PC-9 (cell line): ENCODE measurements at regions not wholly inside any gene's neighbourhood (a gene's known extent, or its start where the extent isn't known, plus 50 kb on each side); places are given as distances from the start of the nearest gene placed in this dataset.

Experiments used
- BruUV-seq: library from RNA; stranded (reverse); fragments of 400-500 nt; replicated peaks from 2 replicates; lab custom pipeline; 2021; lab: Mats Ljungman, UMichigan
- CTCF ChIA-PET: fragments of 300-600 bp; sonication (Branson Sonifier 250); formaldehyde crosslinking; loops from one replicate; lab custom pipeline; 2022; ENCODE audit warnings: antibody characterized with exemption; lab: Charles Lee
- POLR2A ChIA-PET: fragments of 300-600 bp; sonication (Branson Sonifier 250); formaldehyde crosslinking; loops from one replicate; lab custom pipeline; 2022; ENCODE audit warnings: antibody characterized with exemption; ENCODE audit not compliant: unreplicated experiment; lab: Charles Lee
- DNase-seq, 2 experiments: peaks; one replicate each; pipeline versions ENCODE4 v3.0.0 to v3.0.0-alpha.2; 2015 to 2022; ENCODE audit warnings: mixed read lengths in 1 of 2
- H2AFZ ChIP-seq: fragments of 200-600 bp; sonication (generic); 2 replicates; pipeline ENCODE4 v1.8.1; 2017; ENCODE audit warnings: antibody characterized with exemption
- H3F3A ChIP-seq: fragments of 200-600 bp; sonication (generic); 2 replicates; pipeline ENCODE4 v1.8.1; 2017; ENCODE audit warnings: antibody characterized with exemption, mild to moderate bottlenecking, low read depth; ENCODE audit not compliant: insufficient read depth
- H3K27ac ChIP-seq: fragments of 200-600 bp; sonication (generic); 2 replicates; pipeline ENCODE4 v1.6.1; 2016; ENCODE audit warnings: mixed run types
- H3K27me3 ChIP-seq: fragments of 200-600 bp; sonication (generic); 2 replicates; pipeline ENCODE4 v1.6.1; 2016; ENCODE audit warnings: low read depth, mixed run types; ENCODE audit not compliant: insufficient read depth
- H3K36me3 ChIP-seq: fragments of 200-600 bp; sonication (generic); 2 replicates; pipeline ENCODE4 v1.6.1; 2016; ENCODE audit warnings: low read depth, mixed run types
- H3K4me1 ChIP-seq: fragments of 200-600 bp; sonication (generic); replicated peaks from 2 replicates; pipeline ENCODE4 v1.6.1; 2016; ENCODE audit warnings: mixed run types; ENCODE audit not compliant: insufficient read depth
- H3K4me2 ChIP-seq: fragments of 200-600 bp; sonication (generic); 2 replicates; pipeline ENCODE4 v1.6.1; 2017; ENCODE audit warnings: mixed run types
- H3K4me3 ChIP-seq: fragments of 200-600 bp; sonication (generic); 2 replicates; pipeline ENCODE4 v1.6.1; 2016; ENCODE audit warnings: mixed run types
- H3K79me2 ChIP-seq: fragments of 200-600 bp; sonication (generic); 2 replicates; pipeline ENCODE4 v1.6.1; 2017; ENCODE audit warnings: low read depth, mixed run types
- H3K9me2 ChIP-seq: fragments of 200-600 bp; sonication (generic); 2 replicates; pipeline ENCODE4 v1.8.1; 2017; ENCODE audit warnings: mild to moderate bottlenecking; ENCODE audit not compliant: insufficient read depth
- H3K9me3 ChIP-seq: fragments of 200-600 bp; sonication (generic); 2 replicates; pipeline ENCODE4 v1.8.1; 2016; ENCODE audit warnings: low read depth; ENCODE audit not compliant: insufficient read depth
- H4K20me1 ChIP-seq: fragments of 200-600 bp; sonication (generic); 2 replicates; pipeline ENCODE4 v1.8.1; 2017; ENCODE audit not compliant: insufficient read depth
- EZH2 ChIP-seq: fragments of 200-600 bp; sonication (generic); IDR thresholded peaks from 2 replicates; pipeline ENCODE4 v1.8.0; 2017; ENCODE audit warnings: antibody characterized with exemption, low read depth
- intact Hi-C: fragments of 100-400 bp; cut with micrococcal nuclease; formaldehyde crosslinking; loops from one replicate; pipeline ENCODE4 v1.10.0; 2022; ENCODE audit not compliant: unreplicated experiment
- TF ChIP-seq, protein P1 (sequence below): fragments of 200-600 bp; sonication (generic); conservative IDR thresholded peaks from 2 replicates; pipeline ENCODE4 v1.6.1; 2017; ENCODE audit warnings: mixed run types, antibody characterized with exemption, mild to moderate bottlenecking, moderate library complexity

DNA sequence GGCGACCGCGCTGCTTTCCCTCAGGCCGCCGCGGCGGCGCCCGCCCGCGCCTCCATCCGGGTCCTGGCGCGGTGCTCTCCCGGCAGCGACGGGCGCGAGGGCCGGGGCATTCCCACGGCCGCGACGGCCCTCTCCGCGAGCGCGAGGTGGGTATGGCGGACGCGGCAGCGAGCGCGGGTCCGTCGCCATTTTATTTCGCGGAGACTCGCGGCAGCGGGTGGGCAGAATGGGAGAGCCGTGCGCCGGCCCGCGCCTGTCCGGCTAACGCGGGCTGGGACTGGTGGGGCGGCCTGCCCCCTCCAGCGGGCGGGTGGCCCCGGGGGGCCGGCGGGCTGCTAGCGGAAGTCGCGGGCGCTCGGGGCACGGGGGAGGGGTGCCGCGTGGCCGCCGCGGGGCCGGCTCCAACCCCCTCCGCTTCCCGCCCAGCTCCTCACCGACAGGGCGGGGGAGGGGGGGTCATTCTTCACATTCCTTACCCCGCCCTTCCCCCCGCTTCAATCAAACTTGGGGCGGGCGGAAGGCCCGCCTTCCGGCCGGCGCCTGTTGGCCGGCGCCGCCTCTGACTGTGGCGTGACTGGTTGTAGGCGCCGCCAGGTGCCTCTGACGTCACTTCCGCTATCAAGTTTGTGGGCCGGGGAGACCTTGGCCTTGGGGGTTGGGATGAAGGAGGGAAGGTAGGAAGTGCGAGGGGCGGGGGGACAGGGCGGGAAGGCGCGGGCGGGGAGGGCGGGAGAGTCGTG lies 82.1 kb downstream of the PTPDC1 start:
- peak; percentile 94 to 98 for DNase-seq
- peak overlapping the region; percentile 96 for H3K27ac ChIP-seq
- no peaks in the 10 kb centered on the region for H3K27me3 ChIP-seq
- no peaks in the 10 kb centered on the region for H3K9me3 ChIP-seq
- ChIA-PET CTCF (interaction anchor here (0.5 kb wide), 1 partner anchor 1289 kb away, joined by 3 read pairs; no protein-coding TSS in a partner anchor), POLR2A (interaction anchor here (0.5 to 0.6 kb wide), 3 partner anchors 45 to 483 kb away, joined by 4 to 5 read pairs (median 5); no protein-coding TSS in a partner anchor)
- no TSS peak for BruUV-seq
- H3K4me3 ChIP-seq = peak overlapping the region; percentile 92
- H3K79me2 ChIP-seq = peaks cover 46% of the 10 kb centered on the region
- H3F3A ChIP-seq = peaks cover 7% of the 10 kb centered on the region
- H3K36me3 ChIP-seq = peaks cover 11% of the 10 kb centered on the region
- H4K20me1 ChIP-seq = peaks cover 46% of the 10 kb centered on the region
- intact Hi-C loops = loop anchor here (1.0 to 5.0 kb wide), 5 partner anchors 26 to 1344 kb away; partner anchors contain the start of gene CARD19
- H3K4me1 ChIP-seq = peaks cover 35% of the 10 kb centered on the region
- TF ChIP-seq, protein P1, sequence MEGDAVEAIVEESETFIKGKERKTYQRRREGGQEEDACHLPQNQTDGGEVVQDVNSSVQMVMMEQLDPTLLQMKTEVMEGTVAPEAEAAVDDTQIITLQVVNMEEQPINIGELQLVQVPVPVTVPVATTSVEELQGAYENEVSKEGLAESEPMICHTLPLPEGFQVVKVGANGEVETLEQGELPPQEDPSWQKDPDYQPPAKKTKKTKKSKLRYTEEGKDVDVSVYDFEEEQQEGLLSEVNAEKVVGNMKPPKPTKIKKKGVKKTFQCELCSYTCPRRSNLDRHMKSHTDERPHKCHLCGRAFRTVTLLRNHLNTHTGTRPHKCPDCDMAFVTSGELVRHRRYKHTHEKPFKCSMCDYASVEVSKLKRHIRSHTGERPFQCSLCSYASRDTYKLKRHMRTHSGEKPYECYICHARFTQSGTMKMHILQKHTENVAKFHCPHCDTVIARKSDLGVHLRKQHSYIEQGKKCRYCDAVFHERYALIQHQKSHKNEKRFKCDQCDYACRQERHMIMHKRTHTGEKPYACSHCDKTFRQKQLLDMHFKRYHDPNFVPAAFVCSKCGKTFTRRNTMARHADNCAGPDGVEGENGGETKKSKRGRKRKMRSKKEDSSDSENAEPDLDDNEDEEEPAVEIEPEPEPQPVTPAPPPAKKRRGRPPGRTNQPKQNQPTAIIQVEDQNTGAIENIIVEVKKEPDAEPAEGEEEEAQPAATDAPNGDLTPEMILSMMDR = no peak
- H3K9me2 ChIP-seq = no peaks in the 10 kb centered on the region
- H3K4me2 ChIP-seq = peak overlapping the region; percentile 84
- no peak overlapping the region for H2AFZ ChIP-seq

DNA sequence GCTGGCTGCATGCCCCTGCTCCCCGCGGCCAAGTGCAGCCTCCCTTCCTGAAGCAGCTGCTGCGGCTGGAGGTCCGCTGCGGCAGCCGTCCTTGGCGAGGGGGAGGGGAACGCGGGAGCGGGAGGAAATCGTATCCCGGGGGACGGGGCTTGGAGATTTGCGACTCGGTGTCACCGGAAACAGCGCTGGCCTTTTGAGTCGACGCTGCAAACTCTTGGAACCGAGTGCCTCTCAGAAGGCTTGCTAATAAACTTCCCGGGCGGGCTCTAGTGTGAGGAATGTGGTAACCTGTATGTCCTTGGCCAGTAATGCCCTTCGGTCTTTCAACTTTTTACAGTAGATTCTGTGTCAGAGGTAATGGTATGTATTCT lies 82.7 kb downstream of the PTPDC1 start:
- H3K79me2 ChIP-seq = peaks cover 52% of the 10 kb centered on the region
- H3K27ac ChIP-seq = peak overlapping the region; percentile 59
- intact Hi-C loops = loop anchor here (1.0 to 5.0 kb wide), 5 partner anchors 27 to 1344 kb away; partner anchors contain the start of gene CARD19
- peaks cover 51% of the 10 kb centered on the region for H4K20me1 ChIP-seq
- peak overlapping the region; percentile 83 for H3K4me3 ChIP-seq
- H3F3A ChIP-seq = peaks cover 7% of the 10 kb centered on the region
- H3K36me3 ChIP-seq = peaks cover 11% of the 10 kb centered on the region
- no peaks in the 10 kb centered on the region for H3K27me3 ChIP-seq
- BruUV-seq = no TSS peak
- peak in 1 of 2 experiments; percentile 62 for DNase-seq
- POLR2A ChIA-PET = interaction anchor here (0.5 kb wide), 1 partner anchor 46 kb away, joined by 5 read pairs; no protein-coding TSS in a partner anchor
- H2AFZ ChIP-seq = no peak overlapping the region
- H3K9me3 ChIP-seq = no peaks in the 10 kb centered on the region
- no peaks in the 10 kb centered on the region for H3K9me2 ChIP-seq
- peaks cover 35% of the 10 kb centered on the region for H3K4me1 ChIP-seq
- peak overlapping the region; percentile 84 for H3K4me2 ChIP-seq
- no peak for TF ChIP-seq EZH2
- TF ChIP-seq, protein P1 = no peak
- CTCF ChIA-PET = no interaction called here

DNA sequence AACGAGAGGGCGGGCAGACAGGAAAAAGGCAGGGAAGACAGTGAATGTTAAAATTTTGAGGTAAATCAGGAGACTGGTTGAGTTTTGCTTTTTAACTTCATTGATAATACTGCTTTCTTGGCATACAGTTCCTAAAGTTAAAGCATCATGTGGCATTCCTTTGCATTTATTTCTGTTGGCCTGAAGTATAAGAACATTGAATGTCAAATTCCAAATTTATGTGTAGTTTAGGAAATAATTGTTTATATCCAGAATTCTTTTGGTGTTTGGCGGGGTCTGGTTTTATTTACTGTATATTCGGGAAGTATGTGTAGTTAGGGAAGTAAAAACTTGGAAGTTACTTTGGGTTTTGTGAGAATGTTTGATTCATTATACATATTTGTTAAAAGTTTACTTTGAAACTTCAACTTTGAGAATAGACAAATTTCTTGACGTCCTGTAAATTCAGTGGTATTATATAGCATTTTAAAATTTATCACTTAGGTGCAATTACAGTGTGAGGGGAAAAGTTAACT lies 83.2 kb downstream of the PTPDC1 start:
- intact Hi-C loops = loop anchor here (2.0 to 5.0 kb wide), 3 partner anchors 80 to 1343 kb away; partner anchors contain the start of gene CARD19

More for the DNA sequence above, 83.2 kb downstream of the PTPDC1 start:
- peaks cover 56% of the 10 kb centered on the region for H4K20me1 ChIP-seq
- H3K79me2 ChIP-seq = peaks cover 56% of the 10 kb centered on the region
- DNase-seq = no peak
- H3K4me2 ChIP-seq = peak overlapping the region; percentile 84
- H2AFZ ChIP-seq = no peak overlapping the region
- peaks cover 7% of the 10 kb centered on the region for H3F3A ChIP-seq
- H3K9me2 ChIP-seq = no peaks in the 10 kb centered on the region
- ChIA-PET CTCF (no interaction called here), POLR2A (no interaction called here)
- TF ChIP-seq, protein P1 = no peak
- TF ChIP-seq EZH2 = no peak
- H3K4me1 ChIP-seq = peaks cover 35% of the 10 kb centered on the region
- H3K36me3 ChIP-seq = peaks cover 11% of the 10 kb centered on the region
- no peaks in the 10 kb centered on the region for H3K9me3 ChIP-seq
- peak overlapping the region; percentile 59 for H3K27ac ChIP-seq
- peak overlapping the region; percentile 83 for H3K4me3 ChIP-seq
- BruUV-seq = TSS peak; percentile 38
- H3K27me3 ChIP-seq = no peaks in the 10 kb centered on the region
